HG02678 (cell line): ENCODE measurements at regions not wholly inside any gene's neighbourhood (a gene's known extent, or its start where the extent isn't known, plus 50 kb on each side); places are given as distances from the start of the nearest gene placed in this dataset.

ENCODE experiments used
- ATAC-seq: cut with Tn5 transposase; IDR thresholded peaks from one replicate; pipeline ENCODE4 v1.9.1; 2021; ENCODE audit warnings: mild to moderate bottlenecking, moderate library complexity; ENCODE audit not compliant: unreplicated experiment

GRCh38 chr16:5838725-5839124 lies 741.1 kb upstream of the EEF2KMT start:
- ATAC-seq = no peak

GRCh38 chr16:5838071-5838470 lies 740.5 kb upstream of the EEF2KMT start:
- no peak for ATAC-seq

GRCh38 chr16:5837007-5837670 lies 739.5 kb upstream of the EEF2KMT start:
- no peak for ATAC-seq

GRCh38 chr16:5835876-5836275 lies 738.3 kb upstream of the EEF2KMT start:
- no peak for ATAC-seq

GRCh38 chr16:5826332-5826731 lies 728.7 kb upstream of the EEF2KMT start:
- no peak for ATAC-seq

GRCh38 chr16:5820472-5820871 lies 722.9 kb upstream of the EEF2KMT start:
- ATAC-seq = no peak

- ATAC-seq = no peak
Observed at GRCh38 chr16:5815570-5816237, 718.1 kb upstream of the EEF2KMT start.

GRCh38 chr16:5801396-5801795 lies 703.8 kb upstream of the EEF2KMT start:
- no peak for ATAC-seq

- ATAC-seq = no peak
Observed at GRCh38 chr16:5793556-5793955, 696.0 kb upstream of the EEF2KMT start.

GRCh38 chr16:5791011-5791657 lies 693.5 kb upstream of the EEF2KMT start:
- ATAC-seq = no peak

- ATAC-seq = no peak
Observed at GRCh38 chr16:5790512-5790911, 692.9 kb upstream of the EEF2KMT start.

GRCh38 chr16:5789033-5789432 lies 691.4 kb upstream of the EEF2KMT start:
- ATAC-seq = no peak

GRCh38 chr16:5781436-5781835 lies 683.8 kb upstream of the EEF2KMT start:
- no peak for ATAC-seq

- ATAC-seq = no peak
Observed at GRCh38 chr16:5776876-5777275, 679.3 kb upstream of the EEF2KMT start.

GRCh38 chr16:5775916-5776315 lies 678.3 kb upstream of the EEF2KMT start:
- ATAC-seq = no peak

GRCh38 chr16:5770118-5770517 lies 672.5 kb upstream of the EEF2KMT start:
- no peak for ATAC-seq

GRCh38 chr16:5769513-5769912 lies 671.9 kb upstream of the EEF2KMT start:
- no peak for ATAC-seq

- no peak for ATAC-seq
Observed at GRCh38 chr16:5768445-5768844, 670.9 kb upstream of the EEF2KMT start.

- ATAC-seq = no peak
Observed at GRCh38 chr16:5763176-5763575, 665.6 kb upstream of the EEF2KMT start.

GRCh38 chr16:5762362-5762761 lies 664.8 kb upstream of the EEF2KMT start:
- no peak for ATAC-seq

GRCh38 chr16:5761592-5761991 lies 664.0 kb upstream of the EEF2KMT start:
- ATAC-seq = no peak

- ATAC-seq = no peak
Observed at GRCh38 chr16:5758281-5758680, 660.7 kb upstream of the EEF2KMT start.
